K562 (cell line): ENCODE measurements at regions not wholly inside any gene's neighbourhood (a gene's known extent, or its start where the extent isn't known, plus 50 kb on each side); places are given as distances from the start of the nearest gene placed in this dataset.

Experiments used
- ATAC-seq: fragments of 200-7000 bp; cut with Tn5 transposase; 3 replicates; pipeline ENCODE4 v1.9.1; 2020; ENCODE audit warnings: moderate library complexity
- BruUV-seq: library from RNA; stranded (reverse); fragments of 400-500 nt; replicated peaks from 2 replicates; lab custom pipeline; 2021; lab: Mats Ljungman, UMichigan
- CTCF ChIA-PET: fragments of 300-600 bp; formaldehyde crosslinking; extraction: SDS; loops from one replicate; lab custom pipeline; 2021; ENCODE audit warnings: low intra/inter-chr PET ratio; lab: Yijun Ruan, JAX
- POLR2A ChIA-PET: fragments of 300-600, 350-650 bp; sonication (Branson Sonifier 250); formaldehyde crosslinking; extraction: SDS; loops from one replicate; lab custom pipeline; 2021; ENCODE audit warnings: antibody characterized with exemption, inconsistent platforms; lab: Yijun Ruan, JAX
- DNase-seq, 4 experiments: peaks; one replicate each; pipeline versions ENCODE4 v3.0.0 to v3.0.0-alpha.2; 2011 to 2018; ENCODE audit warnings: low spot score in 3 of 4, mixed read lengths in 3 of 4; ENCODE audit errors: extremely low read depth in 1 of 4
- FAIRE-seq: peaks from 2 replicates; lab custom pipeline; 2011; peaks lifted over from hg19 to GRCh38; lab: Jason Lieb, UNC
- H2AFZ ChIP-seq: 2 replicates; pipeline ENCODE4 v1.6.0; 2011; ENCODE audit warnings: low read depth, low read length, control low read depth, inconsistent platforms
- H3K27ac ChIP-seq: fragments of 200-600 bp; 3 replicates; pipeline ENCODE4 v1.8.0; 2011; ENCODE audit warnings: low read depth, mild to moderate bottlenecking, control low read depth, inconsistent platforms, low read length, moderate library complexity, mixed read lengths; ENCODE audit errors: extremely low read depth
- H3K27me3 ChIP-seq, 2 experiments: fragments of 300-600 bp in 1 of 2; 2 replicates in 1 of 2; 3 replicates in 1 of 2; pipeline versions ENCODE4 v1.6.0 to v1.8.0; 2011; ENCODE audit warnings: inconsistent platforms in 2 of 2, low read length in 2 of 2, mild to moderate bottlenecking in 1 of 2, mixed read lengths in 1 of 2, moderate library complexity in 1 of 2; ENCODE audit not compliant: control insufficient read depth in 2 of 2, insufficient read depth in 2 of 2
- H3K36me3 ChIP-seq: fragments of 300-600 bp; 3 replicates; pipeline ENCODE4 v1.8.0; 2011; ENCODE audit warnings: mild to moderate bottlenecking, low read length, inconsistent platforms; ENCODE audit not compliant: control insufficient read depth, insufficient read depth
- H3K4me1 ChIP-seq, 2 experiments: fragments of 200-600 bp in 1 of 2; replicated peaks in 1 of 2; 2 replicates in 1 of 2; 3 replicates in 1 of 2; pipeline versions ENCODE4 v1.5.1 to v1.8.0; 2011; ENCODE audit warnings: inconsistent platforms in 2 of 2, low read length in 2 of 2, mild to moderate bottlenecking in 1 of 2, mixed read lengths in 1 of 2, moderate library complexity in 1 of 2; ENCODE audit not compliant: control insufficient read depth in 2 of 2, insufficient read depth in 2 of 2
- H3K4me2 ChIP-seq: 2 replicates; pipeline ENCODE4 v1.6.1; 2011; ENCODE audit warnings: low read length, control low read depth, inconsistent platforms, mixed read lengths; ENCODE audit not compliant: insufficient read depth
- H3K4me3 ChIP-seq: fragments of 200-600 bp; sonication (generic), shearing (Covaris generic); 2 replicates; pipeline ENCODE4 v1.5.1; 2016; ENCODE audit warnings: control low read depth, inconsistent platforms
- H3K79me2 ChIP-seq: fragments of 200-600 bp; 3 replicates; pipeline ENCODE4 v1.8.0; 2011; ENCODE audit warnings: low read length, inconsistent platforms; ENCODE audit not compliant: control insufficient read depth, insufficient read depth
- H3K9ac ChIP-seq, 2 experiments: 2 replicates each; pipeline versions ENCODE4 v1.6.0 to v1.6.1; 2011; ENCODE audit warnings: low read depth in 2 of 2, low read length in 2 of 2, control low read depth in 1 of 2, inconsistent platforms in 1 of 2, mild to moderate bottlenecking in 1 of 2, mixed read lengths in 1 of 2; ENCODE audit not compliant: insufficient read depth in 1 of 2
- H3K9me1 ChIP-seq: one replicate; pipeline ENCODE4 v1.6.0; 2011; ENCODE audit warnings: inconsistent platforms, mild to moderate bottlenecking, low read length, moderate library complexity; ENCODE audit not compliant: control insufficient read depth, insufficient read depth
- H3K9me3 ChIP-seq: replicated peaks from 2 replicates; pipeline ENCODE4 v1.5.1; 2011; ENCODE audit warnings: low read depth, low read length, inconsistent platforms; ENCODE audit not compliant: control insufficient read depth, insufficient read depth
- H4K20me1 ChIP-seq: replicated peaks from 2 replicates; pipeline ENCODE4 v1.6.1; 2011; ENCODE audit warnings: low read length, inconsistent platforms, mixed read lengths; ENCODE audit not compliant: control insufficient read depth, insufficient read depth
- CBX2 ChIP-seq: fragments of 200-600 bp; sonication (generic); IDR thresholded peaks from one replicate; pipeline ENCODE4 v1.6.1; 2012; ENCODE audit warnings: mild to moderate bottlenecking, low read length, inconsistent platforms; ENCODE audit not compliant: insufficient read depth, poor library complexity, severe bottlenecking
- GABPB2 ChIP-seq: fragments of 250-450 bp; sonication (Bioruptor Pico); conservative IDR thresholded peaks from 2 replicates; pipeline ENCODE4 v1.5.1; 2021; ENCODE audit warnings: mild to moderate bottlenecking
- ILF3 ChIP-seq: fragments of 450-650 bp; IDR thresholded peaks from 2 replicates; pipeline ENCODE4 v1.6.1; 2018; ENCODE audit warnings: antibody characterized with exemption, mild to moderate bottlenecking, moderate library complexity, borderline replicate concordance
- PCBP1 ChIP-seq: fragments of 200-400 bp; formaldehyde crosslinking; IDR thresholded peaks from 2 replicates; pipeline ENCODE4 v1.6.1; 2018; ENCODE audit warnings: mild to moderate bottlenecking, low read depth, low read length; ENCODE audit not compliant: poor library complexity, severe bottlenecking
- WGBS: fragments of 100-300 bp; shearing (Covaris generic); methylation state at CpG from one replicate; pipeline ENCODE4 v1.1.6; 2016; ENCODE audit warnings: low coverage, mixed read lengths; ENCODE audit not compliant: insufficient coverage; ENCODE audit errors: missing lambda C conversion rate; 5-methylcytosine and 5-hydroxymethylcytosine counted together
- in situ Hi-C: fragments of 300-500 bp; cut with MboI; formaldehyde crosslinking; loops from 4 replicates; pipeline ENCODE4 v1.15.0; 2018; ENCODE audit warnings: inconsistent platforms, mixed read lengths
- intact Hi-C: fragments of 100-400 bp; cut with micrococcal nuclease; formaldehyde crosslinking; loops from 2 replicates; pipeline ENCODE4 v1.14.2; 2022
- TF ChIP-seq, protein P1 (sequence below): sonication (generic); formaldehyde crosslinking; IDR thresholded peaks from 2 replicates; pipeline ENCODE4 v1.8.0; 2023; ENCODE audit warnings: missing genetic modification reagents, mild to moderate bottlenecking, borderline replicate concordance
- TF ChIP-seq, protein P2 (sequence below): IDR thresholded peaks from 2 replicates; pipeline ENCODE4 v1.6.1; 2016; ENCODE audit warnings: missing genetic modification characterization, missing compliant biosample characterization
- TF ChIP-seq, protein P3 (sequence below): fragments of 450-650 bp; formaldehyde crosslinking; IDR thresholded peaks from 2 replicates; pipeline ENCODE4 v1.4.0; 2022; ENCODE audit warnings: missing genetic modification characterization

DNA sequence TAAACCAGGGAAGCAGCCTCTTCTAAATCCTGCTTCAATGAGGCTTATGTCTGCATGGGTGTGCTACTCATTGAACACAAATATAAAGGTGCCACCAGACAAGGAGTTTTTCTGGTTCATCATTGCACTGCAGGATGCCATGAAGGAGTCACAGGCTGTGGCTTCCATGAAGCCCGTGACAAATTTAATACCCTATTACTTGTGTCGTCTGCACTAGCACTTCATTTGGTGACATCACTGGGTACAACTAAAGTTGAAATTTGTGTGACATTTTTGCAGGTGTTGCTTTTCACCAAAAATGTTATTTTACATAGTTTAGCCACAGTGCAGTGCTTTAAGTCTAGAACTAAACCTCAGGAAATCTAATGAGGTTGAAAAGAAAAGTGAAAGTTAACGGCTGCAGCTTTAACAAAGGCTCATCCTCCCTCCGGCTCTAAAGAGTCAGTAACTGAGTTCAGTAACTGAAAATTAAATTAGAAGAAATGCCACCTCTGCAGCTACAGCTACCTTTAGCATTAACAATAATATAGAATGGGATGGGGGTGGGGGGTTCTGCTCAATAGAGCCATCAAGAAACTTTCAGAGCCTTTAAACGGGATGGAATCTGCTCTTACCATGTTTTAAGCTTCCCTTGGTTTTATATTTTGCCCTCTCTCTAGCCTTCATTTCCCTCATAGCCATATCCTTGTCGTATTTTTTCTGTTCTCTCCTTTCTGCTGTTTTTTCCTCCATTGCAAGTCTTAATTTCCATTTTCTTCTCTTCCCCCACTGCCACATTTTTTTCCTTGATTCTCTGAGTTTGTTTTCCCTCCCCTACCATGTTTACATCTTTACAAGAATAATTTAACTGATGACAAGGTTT, 233.8 kb upstream of the TMEM161B start:
- Histone ChIP-seq H2AFZ (0 out of 2 replicates have a peak overlapping the region, but pooled peaks have one; percentile 22), H4K20me1 (no peaks in the 10 kb centered on the region), H3K36me3 (no peaks in the 10 kb centered on the region), H3K4me3 (no peak overlapping the region; the same call in 1 of the 2 replicates), H3K27ac (no peak overlapping the region), H3K9me1 (no peaks in the 10 kb centered on the region), H3K79me2 (no peaks in the 10 kb centered on the region), H3K9ac (no peak overlapping the region), H3K4me2 (no peak overlapping the region), H3K9me3 (no peaks in the 10 kb centered on the region), H3K4me1 (no peaks in the 10 kb centered on the region), H3K27me3 (no peaks in the 10 kb centered on the region; a peak in 1 of 5 replicates)
- FAIRE-seq: no peak
- DNase-seq: no peak
- ChIA-PET CTCF (no interaction called here), POLR2A (no interaction called here)
- no peak for ATAC-seq
- no TSS peak for BruUV-seq
- WGBS: 1% methylated on average over 6 of the region's 6 CpGs
- in situ Hi-C loops (no loop called here), intact Hi-C loops (no loop called here)
- TF ChIP-seq, protein P1, sequence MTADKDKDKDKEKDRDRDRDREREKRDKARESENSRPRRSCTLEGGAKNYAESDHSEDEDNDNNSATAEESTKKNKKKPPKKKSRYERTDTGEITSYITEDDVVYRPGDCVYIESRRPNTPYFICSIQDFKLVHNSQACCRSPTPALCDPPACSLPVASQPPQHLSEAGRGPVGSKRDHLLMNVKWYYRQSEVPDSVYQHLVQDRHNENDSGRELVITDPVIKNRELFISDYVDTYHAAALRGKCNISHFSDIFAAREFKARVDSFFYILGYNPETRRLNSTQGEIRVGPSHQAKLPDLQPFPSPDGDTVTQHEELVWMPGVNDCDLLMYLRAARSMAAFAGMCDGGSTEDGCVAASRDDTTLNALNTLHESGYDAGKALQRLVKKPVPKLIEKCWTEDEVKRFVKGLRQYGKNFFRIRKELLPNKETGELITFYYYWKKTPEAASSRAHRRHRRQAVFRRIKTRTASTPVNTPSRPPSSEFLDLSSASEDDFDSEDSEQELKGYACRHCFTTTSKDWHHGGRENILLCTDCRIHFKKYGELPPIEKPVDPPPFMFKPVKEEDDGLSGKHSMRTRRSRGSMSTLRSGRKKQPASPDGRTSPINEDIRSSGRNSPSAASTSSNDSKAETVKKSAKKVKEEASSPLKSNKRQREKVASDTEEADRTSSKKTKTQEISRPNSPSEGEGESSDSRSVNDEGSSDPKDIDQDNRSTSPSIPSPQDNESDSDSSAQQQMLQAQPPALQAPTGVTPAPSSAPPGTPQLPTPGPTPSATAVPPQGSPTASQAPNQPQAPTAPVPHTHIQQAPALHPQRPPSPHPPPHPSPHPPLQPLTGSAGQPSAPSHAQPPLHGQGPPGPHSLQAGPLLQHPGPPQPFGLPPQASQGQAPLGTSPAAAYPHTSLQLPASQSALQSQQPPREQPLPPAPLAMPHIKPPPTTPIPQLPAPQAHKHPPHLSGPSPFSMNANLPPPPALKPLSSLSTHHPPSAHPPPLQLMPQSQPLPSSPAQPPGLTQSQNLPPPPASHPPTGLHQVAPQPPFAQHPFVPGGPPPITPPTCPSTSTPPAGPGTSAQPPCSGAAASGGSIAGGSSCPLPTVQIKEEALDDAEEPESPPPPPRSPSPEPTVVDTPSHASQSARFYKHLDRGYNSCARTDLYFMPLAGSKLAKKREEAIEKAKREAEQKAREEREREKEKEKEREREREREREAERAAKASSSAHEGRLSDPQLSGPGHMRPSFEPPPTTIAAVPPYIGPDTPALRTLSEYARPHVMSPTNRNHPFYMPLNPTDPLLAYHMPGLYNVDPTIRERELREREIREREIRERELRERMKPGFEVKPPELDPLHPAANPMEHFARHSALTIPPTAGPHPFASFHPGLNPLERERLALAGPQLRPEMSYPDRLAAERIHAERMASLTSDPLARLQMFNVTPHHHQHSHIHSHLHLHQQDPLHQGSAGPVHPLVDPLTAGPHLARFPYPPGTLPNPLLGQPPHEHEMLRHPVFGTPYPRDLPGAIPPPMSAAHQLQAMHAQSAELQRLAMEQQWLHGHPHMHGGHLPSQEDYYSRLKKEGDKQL: no peak
- no peak for TF ChIP-seq GABPB2 (CRISPR knock-in tag)
- TF ChIP-seq ILF3: no peak
- TF ChIP-seq CBX2: no peak
- TF ChIP-seq, protein P2, sequence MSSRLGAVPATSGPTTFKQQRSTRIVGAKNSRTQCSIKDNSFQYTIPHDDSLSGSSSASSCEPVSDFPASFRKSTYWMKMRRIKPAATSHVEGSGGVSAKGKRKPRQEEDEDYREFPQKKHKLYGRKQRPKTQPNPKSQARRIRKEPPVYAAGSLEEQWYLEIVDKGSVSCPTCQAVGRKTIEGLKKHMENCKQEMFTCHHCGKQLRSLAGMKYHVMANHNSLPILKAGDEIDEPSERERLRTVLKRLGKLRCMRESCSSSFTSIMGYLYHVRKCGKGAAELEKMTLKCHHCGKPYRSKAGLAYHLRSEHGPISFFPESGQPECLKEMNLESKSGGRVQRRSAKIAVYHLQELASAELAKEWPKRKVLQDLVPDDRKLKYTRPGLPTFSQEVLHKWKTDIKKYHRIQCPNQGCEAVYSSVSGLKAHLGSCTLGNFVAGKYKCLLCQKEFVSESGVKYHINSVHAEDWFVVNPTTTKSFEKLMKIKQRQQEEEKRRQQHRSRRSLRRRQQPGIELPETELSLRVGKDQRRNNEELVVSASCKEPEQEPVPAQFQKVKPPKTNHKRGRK (tag): peak; percentile 73
- TF ChIP-seq PCBP1: no peak
- TF ChIP-seq, protein P3, sequence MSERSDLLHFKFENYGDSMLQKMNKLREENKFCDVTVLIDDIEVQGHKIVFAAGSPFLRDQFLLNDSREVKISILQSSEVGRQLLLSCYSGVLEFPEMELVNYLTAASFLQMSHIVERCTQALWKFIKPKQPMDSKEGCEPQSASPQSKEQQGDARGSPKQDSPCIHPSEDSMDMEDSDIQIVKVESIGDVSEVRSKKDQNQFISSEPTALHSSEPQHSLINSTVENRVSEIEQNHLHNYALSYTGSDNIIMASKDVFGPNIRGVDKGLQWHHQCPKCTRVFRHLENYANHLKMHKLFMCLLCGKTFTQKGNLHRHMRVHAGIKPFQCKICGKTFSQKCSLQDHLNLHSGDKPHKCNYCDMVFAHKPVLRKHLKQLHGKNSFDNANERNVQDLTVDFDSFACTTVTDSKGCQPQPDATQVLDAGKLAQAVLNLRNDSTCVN (CRISPR knock-in tag): no peak
